Testis (tissue), 2 donors: ENCODE measurements at regions not wholly inside any gene's neighbourhood (a gene's known extent, or its start where the extent isn't known, plus 50 kb on each side); places are given as distances from the start of the nearest gene placed in this dataset.

Experiments
- DNase-seq: peaks from one replicate; pipeline ENCODE4 v3.0.0-alpha.2; 2019
- H3K27ac ChIP-seq, 2 donors: fragments of 200-600 bp; sonication (generic); one replicate each; pipeline ENCODE4 v1.5.1; 2019
- H3K27me3 ChIP-seq: fragments of 200-600 bp; sonication (generic); one replicate; pipeline ENCODE4 v1.5.1; 2019
- H3K36me3 ChIP-seq: fragments of 200-600 bp; sonication (generic); one replicate; pipeline ENCODE4 v1.5.1; 2017; ENCODE audit warnings: low read depth; ENCODE audit errors: missing control alignments
- H3K4me1 ChIP-seq: fragments of 200-600 bp; sonication (generic); one replicate; pipeline ENCODE4 v1.5.1; 2019
- H3K4me3 ChIP-seq, 2 donors: fragments of 200-600 bp; sonication (generic); one replicate each; pipeline ENCODE4 v1.5.1; 2017 to 2019
- H3K9me3 ChIP-seq: fragments of 200-600 bp; sonication (generic); one replicate; pipeline ENCODE4 v1.5.1; 2017
- POLR2A ChIP-seq: fragments of 450-650 bp; IDR thresholded peaks from one replicate; pipeline ENCODE4 v1.6.1; 2017; ENCODE audit warnings: antibody characterized with exemption, mild to moderate bottlenecking, moderate library complexity
- WGBS, 2 donors: methylation state at CpG; one replicate each; pipeline ENCODE4 v1.1.5; 2018; 5-methylcytosine and 5-hydroxymethylcytosine counted together
- intact Hi-C: fragments of 100-400 bp; cut with DNase I; formaldehyde crosslinking; loops from one replicate; pipeline ENCODE4 v1.15.1; 2023; ENCODE audit warnings: low total_unique reads
- TF ChIP-seq, protein P1 (sequence below), 3 experiments: fragments of 450-650 bp in 2 of 3; fragments of 200-600 bp in 1 of 3; sonication (generic) in 1 of 3; IDR thresholded peaks; one replicate each; pipeline ENCODE4 v1.5.1; 2016 to 2019; ENCODE audit warnings: antibody characterized with exemption in 3 of 3, mild to moderate bottlenecking in 2 of 3, moderate library complexity in 1 of 3

- H3K27me3 ChIP-seq: no peaks in the 10 kb centered on the region
- no peaks in the 10 kb centered on the region for H3K4me1 ChIP-seq
- H3K36me3 ChIP-seq: no peaks in the 10 kb centered on the region
- H3K4me3 ChIP-seq: no peak overlapping the region
- H3K9me3 ChIP-seq: no peaks in the 10 kb centered on the region
- peak overlapping the region in 1 of 2 donors; percentile 11 for H3K27ac ChIP-seq
- intact Hi-C loops: loop anchor here (10.0 kb wide), 1 partner anchor 57 kb away; no protein-coding TSS in a partner anchor
- peak; percentile 52 for DNase-seq
- WGBS, 2 donors: 39 to 48% methylated on average over 15 of the region's 15 CpGs
- TF ChIP-seq, protein P1, sequence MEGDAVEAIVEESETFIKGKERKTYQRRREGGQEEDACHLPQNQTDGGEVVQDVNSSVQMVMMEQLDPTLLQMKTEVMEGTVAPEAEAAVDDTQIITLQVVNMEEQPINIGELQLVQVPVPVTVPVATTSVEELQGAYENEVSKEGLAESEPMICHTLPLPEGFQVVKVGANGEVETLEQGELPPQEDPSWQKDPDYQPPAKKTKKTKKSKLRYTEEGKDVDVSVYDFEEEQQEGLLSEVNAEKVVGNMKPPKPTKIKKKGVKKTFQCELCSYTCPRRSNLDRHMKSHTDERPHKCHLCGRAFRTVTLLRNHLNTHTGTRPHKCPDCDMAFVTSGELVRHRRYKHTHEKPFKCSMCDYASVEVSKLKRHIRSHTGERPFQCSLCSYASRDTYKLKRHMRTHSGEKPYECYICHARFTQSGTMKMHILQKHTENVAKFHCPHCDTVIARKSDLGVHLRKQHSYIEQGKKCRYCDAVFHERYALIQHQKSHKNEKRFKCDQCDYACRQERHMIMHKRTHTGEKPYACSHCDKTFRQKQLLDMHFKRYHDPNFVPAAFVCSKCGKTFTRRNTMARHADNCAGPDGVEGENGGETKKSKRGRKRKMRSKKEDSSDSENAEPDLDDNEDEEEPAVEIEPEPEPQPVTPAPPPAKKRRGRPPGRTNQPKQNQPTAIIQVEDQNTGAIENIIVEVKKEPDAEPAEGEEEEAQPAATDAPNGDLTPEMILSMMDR (IDR thresholded peaks at IDR 0.05): no peak
- no peak for TF ChIP-seq POLR2A
These were observed 264.1 kb downstream of the MN1 start for GRCh38 chr22:27537501-27537900.

DNA sequence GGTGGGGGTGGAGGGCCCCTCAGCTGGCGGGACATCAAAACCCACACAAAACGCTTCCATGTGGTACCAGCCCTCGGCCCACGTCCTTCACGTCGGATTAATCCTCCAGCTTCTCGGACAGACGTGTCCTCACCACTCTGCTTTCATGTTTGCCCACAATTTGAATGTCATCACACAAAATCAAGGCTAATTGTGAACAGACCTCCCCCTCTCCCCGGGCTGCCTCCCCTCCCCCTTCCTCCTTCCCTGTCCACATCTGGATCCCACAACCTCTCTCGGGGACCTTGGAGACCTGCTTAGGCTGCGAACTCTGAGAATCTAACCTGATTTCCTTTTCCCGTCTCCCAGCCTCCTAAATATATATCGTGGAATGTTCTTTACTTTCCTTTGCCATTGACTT lies 262.9 kb downstream of the MN1 start:
- no peaks in the 10 kb centered on the region for H3K27me3 ChIP-seq
- H3K27ac ChIP-seq: no peak overlapping the region
- no peaks in the 10 kb centered on the region for H3K9me3 ChIP-seq
- H3K4me3 ChIP-seq: no peak overlapping the region
- 73 to 74% methylated on average over 13 of the region's 13 CpGs for WGBS, 2 donors
- H3K36me3 ChIP-seq: no peaks in the 10 kb centered on the region
- intact Hi-C loops: loop anchor here (10.0 kb wide), 1 partner anchor 56 kb away; no protein-coding TSS in a partner anchor
- DNase-seq: no peak
- H3K4me1 ChIP-seq: no peaks in the 10 kb centered on the region
- TF ChIP-seq, protein P1 (IDR thresholded peaks at IDR 0.05): no peak
- no peak for TF ChIP-seq POLR2A

- no peaks in the 10 kb centered on the region for H3K9me3 ChIP-seq
- intact Hi-C loops: no loop called here
- WGBS, 2 donors: 86 to 88% methylated on average over 10 of the region's 10 CpGs
These were observed 261.3 kb downstream of the MN1 start for GRCh38 chr22:27540247-27540646.

DNA sequence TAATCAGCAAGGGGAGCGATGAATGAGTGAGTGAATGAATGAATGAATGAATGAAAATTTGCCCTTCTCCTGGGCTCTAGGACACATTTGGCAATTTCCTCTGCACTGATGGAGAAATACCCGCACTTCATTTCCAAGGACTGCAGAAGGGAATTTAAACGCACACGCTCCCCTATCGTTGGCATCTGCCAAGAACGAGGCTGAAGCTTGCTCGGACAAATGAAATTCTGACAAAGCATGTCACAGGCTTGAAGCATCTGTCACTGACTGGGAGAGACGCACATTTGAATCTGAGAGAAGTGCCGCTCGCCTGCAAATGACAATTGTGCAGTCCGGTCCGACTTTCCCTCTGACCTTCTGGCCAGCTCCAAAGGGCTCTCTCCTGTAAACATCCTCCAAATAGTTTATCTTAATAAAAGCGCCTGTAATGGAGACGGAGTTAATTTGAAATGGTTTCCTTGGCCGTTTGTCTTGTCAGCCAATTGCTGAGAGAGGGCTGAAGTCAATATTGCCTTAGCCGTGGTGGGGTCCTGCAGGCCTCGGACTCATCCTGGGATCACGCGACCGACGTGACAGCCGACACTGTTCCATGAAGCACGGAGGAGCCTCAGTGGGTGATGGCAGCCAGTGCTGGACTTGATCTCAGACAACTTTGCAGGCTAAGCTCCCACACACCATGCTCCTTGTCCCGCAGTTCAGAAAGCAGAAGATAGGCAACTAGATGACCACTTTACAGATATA lies 260.7 kb downstream of the MN1 start:
- intact Hi-C loops: no loop called here
- Histone ChIP-seq H3K9me3 (no peaks in the 10 kb centered on the region), H3K36me3 (no peaks in the 10 kb centered on the region), H3K27me3 (no peaks in the 10 kb centered on the region), H3K4me1 (no peaks in the 10 kb centered on the region), H3K4me3 (no peak overlapping the region), H3K27ac (no peak overlapping the region)
- no peak for TF ChIP-seq POLR2A
- TF ChIP-seq, protein P1 (IDR thresholded peaks at IDR 0.05): no peak
- WGBS, 2 donors: 84 to 88% methylated on average over 24 of the region's 24 CpGs
- DNase-seq: no peak

More at GRCh38 chr22:27540247-27540646, 261.3 kb downstream of the MN1 start:
- TF ChIP-seq, protein P1 (IDR thresholded peaks at IDR 0.05): no peak
- no peak for TF ChIP-seq POLR2A
- no peaks in the 10 kb centered on the region for H3K4me1 ChIP-seq
- DNase-seq: no peak
- no peaks in the 10 kb centered on the region for H3K36me3 ChIP-seq
- no peak overlapping the region for H3K27ac ChIP-seq
- H3K27me3 ChIP-seq: no peaks in the 10 kb centered on the region
- no peak overlapping the region for H3K4me3 ChIP-seq

- TF ChIP-seq, protein P1 (IDR thresholded peaks at IDR 0.05): no peak
- no peak for TF ChIP-seq POLR2A
- Histone ChIP-seq H3K9me3 (no peaks in the 10 kb centered on the region), H3K36me3 (no peaks in the 10 kb centered on the region), H3K4me1 (no peaks in the 10 kb centered on the region), H3K27me3 (no peaks in the 10 kb centered on the region), H3K4me3 (no peak overlapping the region), H3K27ac (no peak overlapping the region)
- 80 to 93% methylated on average over 14 of the region's 14 CpGs for WGBS, 2 donors
- no peak for DNase-seq
- intact Hi-C loops: no loop called here
These were observed 259.7 kb downstream of the MN1 start for GRCh38 chr22:27541836-27542235.
